ENCODE measurements at regions not wholly inside any gene's neighbourhood (a gene's known extent, or its start where the extent isn't known, plus 50 kb on each side); places are given as distances from the start of the nearest gene placed in this dataset.

- TF ChIP-seq CTCF (IDR thresholded peaks at IDR 0.05) (no peak), EP300 (IDR thresholded peaks at IDR 0.05) (no peak), POLR2A (IDR thresholded peaks at IDR 0.05) (no peak)
These were observed 135.5 kb upstream of the CPM start for GRCh38 chr12:69068448-69068847.

All from tibial nerve (tissue), 4 donors.